ENCODE measurements at regions not wholly inside any gene's neighbourhood (a gene's known extent, or its start where the extent isn't known, plus 50 kb on each side); places are given as distances from the start of the nearest gene placed in this dataset.

DNA sequence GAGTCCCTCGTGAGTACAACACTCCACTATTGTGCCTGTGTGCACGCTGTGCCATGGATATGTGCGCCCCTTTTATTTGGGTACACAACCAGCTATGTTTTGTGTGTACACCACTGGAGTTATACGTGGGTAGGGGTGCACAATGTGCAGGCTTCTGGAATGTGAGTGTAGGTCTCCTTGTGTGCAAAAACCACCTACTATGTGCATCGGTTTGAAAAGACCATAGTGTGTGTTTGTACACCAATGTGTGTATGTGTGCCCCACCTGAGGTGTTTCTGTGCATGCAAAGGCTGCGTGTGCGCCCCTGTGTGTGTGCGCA is 86.4 kb upstream of the ALDH1L1 start:
- no peak for DNase-seq

DNA sequence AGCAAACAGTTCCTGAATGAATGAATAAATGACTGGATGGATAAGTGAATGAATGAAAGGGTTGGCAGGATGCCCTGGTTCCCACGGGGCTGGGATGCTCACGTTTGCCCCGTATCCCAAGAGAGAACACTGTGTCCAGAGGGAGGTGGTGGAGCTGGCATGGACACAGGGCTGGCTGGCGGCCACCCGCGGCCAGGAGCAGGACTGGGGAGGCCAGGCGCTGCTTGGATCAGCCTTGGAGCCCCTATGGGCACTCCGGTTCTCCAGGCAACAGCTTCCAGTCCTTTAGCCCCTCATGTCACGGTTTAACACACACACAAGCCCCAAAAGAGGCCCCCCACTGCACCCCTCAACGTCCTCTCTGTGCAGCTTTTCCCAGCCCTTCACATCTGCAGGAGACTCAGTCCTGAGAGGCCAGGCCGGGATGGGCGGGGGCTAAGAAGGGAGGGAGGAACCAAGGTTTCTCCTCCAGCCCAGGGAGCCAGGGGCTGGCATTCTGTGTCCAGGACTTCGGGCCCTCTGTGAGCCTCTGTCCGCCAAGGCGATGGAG is 86.0 kb upstream of the ALDH1L1 start:
- DNase-seq: no peak

DNA sequence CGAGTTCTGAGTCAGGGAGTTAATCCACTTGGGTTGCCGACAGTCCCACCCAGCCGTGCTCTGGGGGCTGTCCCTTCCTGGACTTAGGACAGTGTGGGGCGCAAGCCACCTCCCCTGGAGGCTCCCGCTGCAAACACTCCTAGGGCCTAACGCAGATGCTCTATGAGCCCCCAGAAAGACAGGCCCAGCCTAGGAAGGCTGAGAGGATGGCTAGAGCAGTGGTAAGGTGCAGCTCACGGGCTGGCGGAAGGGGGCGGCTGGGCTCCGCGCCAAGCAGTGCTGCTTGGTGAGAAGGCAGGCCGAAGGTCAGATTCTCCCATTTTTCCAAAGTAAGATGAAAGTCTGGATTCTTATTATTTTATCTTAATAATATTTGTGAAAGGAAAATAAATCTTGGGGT is 84.6 kb upstream of the ALDH1L1 start:
- DNase-seq: no peak

DNA sequence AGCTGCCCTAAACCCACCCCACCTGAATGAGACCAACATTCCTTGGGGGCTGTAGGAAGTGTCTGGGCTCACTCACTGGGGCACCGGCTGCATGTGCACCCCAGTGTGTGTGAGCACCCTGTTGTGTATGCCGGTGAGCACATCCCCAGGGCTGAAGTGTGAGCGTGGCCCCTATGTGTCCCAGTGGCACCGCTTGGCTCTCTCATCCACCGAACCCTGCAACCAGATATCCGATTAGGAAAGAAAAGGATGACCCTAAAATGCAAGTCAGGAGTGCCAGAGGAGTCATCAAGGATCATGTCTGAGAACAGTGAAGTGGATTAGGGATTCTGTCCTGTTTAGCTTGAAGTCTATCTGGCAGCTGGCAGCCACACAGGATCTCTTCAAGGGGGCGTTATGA is 84.0 kb upstream of the ALDH1L1 start:
- no peak for DNase-seq

DNA sequence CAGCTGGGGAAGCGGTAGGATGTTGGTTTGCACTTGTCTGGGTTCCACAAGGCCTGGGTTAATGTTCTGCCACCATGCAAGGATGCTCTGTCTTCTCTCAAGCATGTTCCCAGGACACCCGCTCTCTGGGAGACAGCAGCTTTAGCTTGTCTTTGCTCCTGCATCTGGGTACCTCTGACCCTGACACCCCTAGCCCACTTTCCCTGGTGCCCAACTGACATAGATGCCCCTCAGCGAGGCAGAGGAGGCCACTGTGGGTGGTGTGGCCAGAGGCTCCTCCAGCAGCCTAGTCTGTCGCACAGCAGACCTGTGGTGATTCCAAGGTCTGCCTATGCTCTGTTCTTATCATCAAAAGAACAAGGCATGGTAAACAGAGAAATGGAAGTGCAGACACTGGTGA is 83.6 kb upstream of the ALDH1L1 start:
- no peak for DNase-seq

DNA sequence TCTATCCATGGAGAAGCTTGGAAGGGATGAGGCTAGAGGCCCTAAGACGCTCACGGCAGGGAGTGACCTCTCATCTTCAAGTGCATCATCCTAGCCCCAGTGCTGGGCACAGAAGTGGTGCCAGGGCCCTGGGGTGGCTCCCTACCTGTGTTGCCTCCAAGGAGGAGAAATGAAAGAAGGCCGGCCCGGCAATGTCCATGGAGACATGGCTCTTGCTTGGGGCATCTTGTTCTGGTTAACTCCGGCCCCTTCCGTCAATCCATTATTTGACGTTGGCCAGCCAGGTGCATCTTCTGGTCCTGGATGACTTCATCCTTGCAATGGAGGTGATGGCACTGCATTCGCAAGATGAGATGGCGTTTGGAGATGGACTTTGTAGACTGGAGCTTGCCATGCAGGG is 83.2 kb upstream of the ALDH1L1 start:
- DNase-seq: no peak

DNA sequence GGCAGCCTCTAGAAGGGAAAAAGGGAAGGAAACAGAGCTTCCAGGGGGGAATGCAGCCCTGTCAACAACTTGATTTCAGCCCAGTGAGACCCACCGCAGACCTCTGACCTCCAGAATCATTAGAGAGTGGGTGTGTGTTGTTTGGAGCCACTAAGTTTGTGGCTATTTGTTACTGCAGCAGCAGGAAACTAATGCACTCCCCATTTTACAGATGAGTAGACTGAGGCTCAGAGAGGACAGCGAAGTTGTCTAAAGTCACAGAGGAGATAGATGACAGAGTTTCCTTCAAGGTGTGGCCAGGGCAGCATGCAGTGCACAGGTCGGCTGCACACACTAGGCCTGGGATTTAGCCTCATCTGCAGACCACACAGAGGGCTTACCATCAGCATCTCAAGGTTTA is 81.8 kb upstream of the ALDH1L1 start:
- DNase-seq: no peak

DNA sequence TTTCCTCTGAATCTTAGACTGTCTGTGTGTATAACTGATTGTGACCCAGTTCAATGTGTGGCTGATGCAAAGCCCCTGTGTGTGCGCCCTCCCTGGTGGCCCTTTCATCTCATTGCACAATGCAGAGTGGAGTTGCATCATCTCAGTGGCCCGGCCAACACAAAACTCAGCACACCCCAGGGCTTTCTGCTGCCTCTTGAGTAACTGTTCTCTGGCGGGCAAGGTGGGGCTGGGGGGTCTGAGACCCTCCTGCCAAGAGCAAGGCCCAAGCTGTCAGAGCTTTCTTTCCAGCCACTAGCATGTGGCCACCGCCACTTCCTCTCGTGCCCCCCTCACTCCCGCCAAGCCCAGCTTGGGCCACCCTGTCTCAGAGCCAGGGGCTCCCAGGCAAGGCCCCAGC is 80.7 kb upstream of the ALDH1L1 start:
- DNase-seq: peak in 1 of 2 donors; percentile 5

DNA sequence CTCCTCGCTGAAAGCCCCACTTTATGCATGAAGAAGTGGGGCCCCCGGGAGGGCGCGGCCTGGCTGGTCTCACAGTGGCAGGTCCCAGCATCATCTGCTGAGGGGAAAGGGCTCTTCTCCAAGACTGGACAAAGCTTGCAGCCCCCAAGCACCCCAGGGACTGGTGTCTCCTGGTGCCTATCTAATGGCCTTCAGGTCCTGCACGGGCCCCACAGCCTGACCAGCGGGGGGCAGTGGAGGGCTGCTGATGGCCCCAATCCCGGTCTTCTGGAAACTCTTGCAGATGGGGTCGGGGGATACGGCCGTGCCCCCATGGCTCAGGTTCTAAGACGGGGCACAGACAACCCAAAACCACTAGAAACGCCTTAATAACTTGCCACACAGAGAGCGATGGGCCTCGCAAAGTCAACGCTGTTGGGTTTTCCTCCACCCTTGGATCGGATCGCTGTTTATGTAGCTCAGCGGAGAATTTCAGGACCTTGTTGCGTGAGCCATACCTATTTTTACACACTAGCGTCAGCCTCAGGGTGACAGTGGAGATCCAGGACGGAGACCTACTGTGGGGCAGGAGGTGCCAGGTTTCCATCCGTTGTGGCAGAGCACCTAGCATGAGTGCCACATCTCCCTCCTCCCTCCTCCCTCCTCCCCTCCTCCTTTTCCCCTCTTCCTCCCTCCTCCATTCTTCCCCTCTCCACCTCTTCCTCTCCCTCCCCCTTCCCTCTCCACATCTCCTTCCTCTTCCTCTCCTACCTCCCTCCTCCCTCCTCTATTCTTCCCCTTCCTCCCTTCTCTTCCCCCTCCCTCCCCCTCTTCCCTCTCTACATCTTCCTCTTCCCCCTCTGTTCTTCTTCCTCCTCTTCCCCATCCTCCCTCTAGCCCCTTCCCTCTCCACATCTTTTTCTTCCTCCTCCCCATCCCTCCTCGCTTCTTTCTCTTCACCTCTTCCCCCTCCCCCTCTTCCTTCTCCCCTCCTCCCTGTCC is 79.3 kb upstream of the ALDH1L1 start:
- DNase-seq: peak in 1 of 2 donors; percentile 9

DNA sequence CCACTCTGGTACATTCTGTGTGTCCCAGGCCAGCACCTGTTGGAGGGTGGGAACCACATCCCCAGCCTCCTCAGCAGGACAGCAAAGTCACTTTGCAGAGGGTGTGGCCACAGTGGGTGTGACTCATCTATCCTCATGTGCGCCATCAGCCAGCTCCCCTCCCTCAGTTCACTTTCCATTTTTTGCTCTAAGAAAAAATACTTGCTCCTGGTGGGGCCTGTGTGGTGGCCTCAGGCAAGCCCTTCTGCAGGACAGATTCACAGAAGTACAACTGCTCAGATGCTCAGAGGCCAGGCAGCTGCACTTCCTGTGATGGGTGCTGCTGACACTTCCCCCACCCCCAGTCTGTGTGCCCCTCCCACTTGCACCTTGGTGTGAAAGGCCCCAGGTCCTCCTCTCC is 78.3 kb upstream of the ALDH1L1 start:
- no peak for DNase-seq

DNA sequence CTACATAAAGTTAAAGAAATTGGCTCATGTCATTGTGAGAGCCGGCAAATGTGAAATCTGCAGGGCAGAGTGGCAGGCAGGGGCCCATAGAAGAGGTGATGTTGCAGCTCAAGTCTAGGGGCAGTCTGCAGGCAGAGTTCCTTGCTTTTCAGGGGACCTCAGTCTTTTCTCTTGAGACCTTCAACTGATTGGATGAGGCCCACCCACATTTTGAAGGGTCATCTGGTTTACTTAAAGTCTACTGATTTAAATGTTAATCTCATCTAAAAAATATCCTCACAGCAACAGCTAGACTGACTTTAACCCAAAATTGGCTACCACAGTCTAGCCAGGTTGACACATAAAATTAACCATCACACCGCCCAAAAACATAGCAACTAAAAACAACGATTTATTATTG is 77.6 kb upstream of the ALDH1L1 start:
- no peak for DNase-seq

DNA sequence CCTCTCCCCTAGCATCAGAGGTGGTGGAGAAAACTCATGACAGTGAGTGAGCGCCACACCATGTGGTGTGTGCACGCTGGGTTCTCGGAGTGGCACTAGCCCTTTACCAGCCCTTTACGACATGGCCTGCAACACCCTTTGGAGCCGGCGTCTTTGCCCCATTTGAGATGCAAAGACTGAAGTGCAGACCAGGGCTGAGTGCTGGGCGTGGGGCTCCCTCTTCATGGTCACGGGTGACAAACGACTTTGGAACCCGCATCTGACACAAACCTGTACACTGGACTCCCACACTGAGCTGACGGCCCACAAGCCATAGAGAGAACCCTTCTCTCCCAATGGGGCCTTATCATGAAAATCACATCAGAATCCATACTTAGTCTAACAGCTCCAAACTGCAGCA is 76.8 kb upstream of the ALDH1L1 start:
- DNase-seq: no peak

DNA sequence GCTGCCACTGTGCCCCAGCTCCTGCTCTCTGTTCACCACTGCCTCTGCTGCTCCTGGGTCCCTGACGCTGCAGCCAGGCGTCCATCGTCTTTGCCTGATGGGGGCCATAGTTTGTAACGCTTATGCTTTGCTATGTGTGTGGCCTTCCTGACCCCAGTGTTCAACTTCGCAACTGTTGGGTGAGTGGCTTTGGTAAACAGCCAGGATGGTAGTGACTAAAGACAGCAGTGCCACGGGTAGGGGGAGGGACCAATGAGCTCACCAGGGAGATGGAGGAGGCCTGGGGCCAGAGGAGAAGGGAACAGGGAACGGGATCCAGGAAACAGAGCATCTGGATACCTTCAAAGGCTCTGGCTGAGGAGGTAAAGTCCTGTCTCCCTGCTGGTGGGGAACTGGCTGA is 75.9 kb upstream of the ALDH1L1 start:
- DNase-seq: no peak

DNA sequence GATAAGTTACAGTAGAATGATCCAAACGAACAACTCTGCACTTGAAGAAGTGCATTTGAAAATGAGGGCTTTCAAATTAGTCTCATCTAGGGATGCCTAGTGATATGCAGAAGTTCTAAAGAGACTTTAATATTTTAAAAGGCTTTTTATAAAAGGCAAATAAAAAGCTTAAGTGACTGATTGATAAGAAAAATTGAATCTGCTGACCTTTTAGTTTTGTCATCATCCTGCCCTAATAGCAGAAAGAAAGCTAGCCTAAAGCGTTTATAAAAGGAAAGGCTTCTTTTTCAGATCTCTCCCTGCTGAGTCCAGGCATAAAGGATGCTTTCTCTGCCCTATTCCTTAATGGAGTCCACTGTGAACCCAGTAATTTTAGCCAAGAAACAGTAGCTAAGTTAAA is 72.7 kb upstream of the ALDH1L1 start:
- no peak for DNase-seq

DNA sequence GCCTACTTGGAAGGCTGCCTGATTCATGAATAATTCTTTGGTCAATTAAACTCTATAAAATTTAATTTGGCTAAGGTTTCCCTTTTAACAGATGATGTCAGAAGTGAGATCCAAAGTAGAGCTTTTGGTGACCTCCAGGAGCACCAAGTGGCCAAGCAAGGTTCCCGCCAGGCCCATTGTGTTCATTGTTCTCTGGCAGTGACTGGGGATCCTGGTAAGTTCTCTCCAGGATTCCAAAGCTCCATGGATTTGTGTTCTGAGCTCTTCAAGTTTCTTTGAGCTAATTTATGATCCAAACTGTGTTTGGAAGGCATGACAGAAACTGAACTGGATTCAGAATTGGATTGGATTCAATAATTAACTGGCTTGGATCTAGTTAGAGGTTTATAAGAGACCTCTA is 72.0 kb upstream of the ALDH1L1 start:
- no peak for DNase-seq

DNA sequence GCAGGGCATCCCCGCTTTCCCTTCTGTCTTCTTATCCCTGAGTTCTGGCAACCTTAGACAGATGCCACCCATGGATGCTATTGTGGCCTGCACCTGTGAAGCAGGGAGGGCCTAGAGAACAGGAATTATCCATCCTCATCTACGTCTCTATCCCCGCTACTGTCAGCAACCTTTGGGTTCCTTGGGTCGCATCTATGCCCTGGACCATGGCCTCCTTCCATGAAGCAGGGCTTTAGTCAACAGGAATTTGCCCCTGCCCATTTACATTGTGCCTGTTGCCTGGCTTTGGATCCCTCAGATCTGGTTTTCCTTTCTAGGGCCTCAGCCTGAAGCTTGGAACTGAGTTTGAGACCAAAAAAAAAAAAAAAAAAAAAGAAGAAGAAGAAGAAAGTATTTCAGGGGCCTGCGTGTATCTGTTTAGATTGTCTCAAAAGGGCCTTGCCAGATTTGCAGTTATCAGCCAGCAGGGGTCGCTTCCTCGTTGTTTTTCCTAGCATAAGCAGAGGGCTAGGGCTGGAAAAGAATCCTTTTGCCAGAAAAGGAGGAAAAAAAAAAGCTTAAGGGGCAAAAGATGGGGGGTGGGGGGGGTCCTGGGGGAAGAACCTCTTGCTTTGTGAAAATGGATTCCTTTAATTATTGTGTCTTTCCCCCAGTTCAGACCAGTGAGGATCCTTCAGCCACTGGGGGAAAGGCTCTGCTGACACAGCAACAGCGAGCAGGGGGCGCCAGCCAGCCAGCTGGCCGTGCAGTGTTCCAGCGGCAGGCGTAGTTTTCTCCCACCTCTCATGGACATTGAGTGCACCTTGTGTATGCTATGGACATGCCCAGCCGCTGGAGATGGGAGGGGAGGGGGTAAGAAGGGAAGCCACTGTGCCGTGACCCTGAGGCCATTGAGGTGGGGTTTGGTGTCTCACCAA is 65.7 kb upstream of the ALDH1L1 start:
- DNase-seq: peak; percentile 49 to 68

Measured in inflammatory macrophage (primary cell).